ENCODE measurements at regions not wholly inside any gene's neighbourhood (a gene's known extent, or its start where the extent isn't known, plus 50 kb on each side); places are given as distances from the start of the nearest gene placed in this dataset.
"Not testable (repeated sequence)": the region's sequence is repeated elsewhere in the genome, so short reads cannot be mapped to it uniquely, and the experiment has no call there.

DNA sequence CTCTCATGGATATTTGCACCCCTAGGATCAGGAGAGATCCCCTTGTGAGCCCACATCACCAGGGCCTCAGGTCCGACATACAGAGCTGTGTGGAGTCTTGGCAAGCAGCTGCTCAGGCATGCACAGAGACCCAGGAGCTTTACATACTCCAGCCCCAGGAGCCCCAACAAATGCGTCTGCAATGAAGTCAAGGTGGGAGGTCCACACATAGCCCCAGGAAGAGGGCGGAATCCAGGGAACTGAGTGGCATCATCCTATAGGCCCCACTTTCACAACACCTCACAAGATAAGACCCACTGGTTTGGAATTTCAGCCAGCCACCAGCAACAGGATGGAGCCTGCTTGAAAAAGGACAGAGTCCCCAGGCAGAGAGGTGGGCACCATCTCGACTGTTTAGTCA is 106.7 kb downstream of the LSMEM1 start:
- TF ChIP-seq, protein P1, sequence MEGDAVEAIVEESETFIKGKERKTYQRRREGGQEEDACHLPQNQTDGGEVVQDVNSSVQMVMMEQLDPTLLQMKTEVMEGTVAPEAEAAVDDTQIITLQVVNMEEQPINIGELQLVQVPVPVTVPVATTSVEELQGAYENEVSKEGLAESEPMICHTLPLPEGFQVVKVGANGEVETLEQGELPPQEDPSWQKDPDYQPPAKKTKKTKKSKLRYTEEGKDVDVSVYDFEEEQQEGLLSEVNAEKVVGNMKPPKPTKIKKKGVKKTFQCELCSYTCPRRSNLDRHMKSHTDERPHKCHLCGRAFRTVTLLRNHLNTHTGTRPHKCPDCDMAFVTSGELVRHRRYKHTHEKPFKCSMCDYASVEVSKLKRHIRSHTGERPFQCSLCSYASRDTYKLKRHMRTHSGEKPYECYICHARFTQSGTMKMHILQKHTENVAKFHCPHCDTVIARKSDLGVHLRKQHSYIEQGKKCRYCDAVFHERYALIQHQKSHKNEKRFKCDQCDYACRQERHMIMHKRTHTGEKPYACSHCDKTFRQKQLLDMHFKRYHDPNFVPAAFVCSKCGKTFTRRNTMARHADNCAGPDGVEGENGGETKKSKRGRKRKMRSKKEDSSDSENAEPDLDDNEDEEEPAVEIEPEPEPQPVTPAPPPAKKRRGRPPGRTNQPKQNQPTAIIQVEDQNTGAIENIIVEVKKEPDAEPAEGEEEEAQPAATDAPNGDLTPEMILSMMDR (IDR thresholded peaks at IDR 0.05; ENCODE audit: control extremely low read depth, extremely low read depth, low read depth, missing control alignments), result no peak
- ChIA-PET CTCF (interaction anchor here (0.9 kb wide), 1 partner anchor 17 kb away, joined by 3 read pairs; no protein-coding TSS in a partner anchor), POLR2A (no interaction called here)
- no peak for DNase-seq (ENCODE audit: extremely low spot score)

- DNase-seq (ENCODE audit: extremely low spot score); POLR2A ChIA-PET; CTCF ChIA-PET: not testable (repeated sequence)
These were observed 111.9 kb downstream of the LSMEM1 start for GRCh38 chr7:112592565-112593263.

GRCh38 chr7:112594397-112594796 is 113.6 kb downstream of the LSMEM1 start:
- ChIA-PET POLR2A (no interaction called here), CTCF (interaction anchor here (1.3 kb wide), 1 partner anchor 11 kb away, joined by 3 read pairs; no protein-coding TSS in a partner anchor)
- TF ChIP-seq, protein P1 (IDR thresholded peaks at IDR 0.05; ENCODE audit: control extremely low read depth, extremely low read depth, low read depth, missing control alignments), result no peak
- DNase-seq (ENCODE audit: extremely low spot score), result no peak

DNA sequence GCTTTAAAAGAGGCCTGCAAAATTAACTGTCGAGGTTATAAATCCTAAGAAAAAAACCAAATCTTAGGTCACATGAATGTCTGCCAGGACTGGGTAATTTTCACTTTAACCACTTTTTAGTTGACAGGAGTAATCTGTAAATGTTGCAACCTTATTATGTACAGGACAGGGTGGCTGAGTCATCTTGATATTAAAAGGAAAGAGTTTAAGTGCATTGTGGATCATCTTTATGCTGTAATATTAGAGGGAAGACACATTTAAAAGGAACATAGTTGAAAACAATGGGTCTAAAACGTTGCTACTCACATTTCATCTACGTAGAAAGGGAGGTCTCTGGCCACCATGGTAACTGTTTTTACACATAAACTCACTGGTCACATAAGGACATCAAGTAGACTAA is 115.5 kb downstream of the LSMEM1 start:
- TF ChIP-seq, protein P1 (IDR thresholded peaks at IDR 0.05; ENCODE audit: control extremely low read depth, extremely low read depth, low read depth, missing control alignments), result no peak
- CTCF ChIA-PET, result no interaction called here
- POLR2A ChIA-PET, result no interaction called here
- DNase-seq (ENCODE audit: extremely low spot score), result no peak

GRCh38 chr7:112596981-112597380 is 116.2 kb downstream of the LSMEM1 start:
- CTCF ChIA-PET, result no interaction called here
- TF ChIP-seq, protein P1 (IDR thresholded peaks at IDR 0.05; ENCODE audit: control extremely low read depth, extremely low read depth, low read depth, missing control alignments), result no peak
- POLR2A ChIA-PET, result no interaction called here
- no peak for DNase-seq (ENCODE audit: extremely low spot score)

- CTCF ChIA-PET, result no interaction called here
- TF ChIP-seq, protein P1 (IDR thresholded peaks at IDR 0.05; ENCODE audit: control extremely low read depth, extremely low read depth, low read depth, missing control alignments), result no peak
- POLR2A ChIA-PET, result no interaction called here
- no peak for DNase-seq (ENCODE audit: extremely low spot score)
These were observed 122.9 kb downstream of the LSMEM1 start for GRCh38 chr7:112603673-112604072.

DNA sequence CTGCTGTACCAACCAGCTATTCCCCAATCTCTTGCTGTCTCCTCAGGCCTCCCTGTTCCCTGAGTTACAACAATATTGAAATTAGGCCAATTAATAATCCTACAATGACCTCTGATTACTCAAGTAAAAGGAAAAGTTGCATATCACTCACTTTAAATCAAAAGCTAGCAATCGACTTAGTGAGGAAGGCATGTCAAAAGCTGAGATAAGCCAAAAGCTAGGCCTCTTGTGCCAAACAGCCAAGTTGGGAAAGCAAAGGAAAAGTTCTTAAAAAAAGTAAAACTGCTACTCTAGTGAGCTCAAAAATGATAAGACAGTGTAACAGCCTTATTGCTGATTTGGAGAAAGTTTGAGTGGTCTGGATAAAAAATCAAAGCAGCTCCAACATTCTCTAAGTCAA is 129.8 kb downstream of the LSMEM1 start:
- DNase-seq (ENCODE audit: extremely low spot score), result no peak
- ChIA-PET POLR2A (no interaction called here), CTCF (no interaction called here)
- TF ChIP-seq, protein P1 (IDR thresholded peaks at IDR 0.05; ENCODE audit: control extremely low read depth, extremely low read depth, low read depth, missing control alignments), result no peak

Data from GM10248 (cell line).